Forelimb muscle (tissue), 1 donor: ENCODE measurements at regions not wholly inside any gene's neighbourhood (a gene's known extent, or its start where the extent isn't known, plus 50 kb on each side); places are given as distances from the start of the nearest gene placed in this dataset.

Source experiments
- DNase-seq: peaks from one replicate; pipeline ENCODE4 v3.0.0-alpha.2; 2013; ENCODE audit warnings: low read depth

GRCh38 chr2:207289295-207290018 is 123.7 kb upstream of the KLF7 start:
- no peak for DNase-seq

- DNase-seq: no peak
Measured at GRCh38 chr2:207290833-207291624, 125.3 kb upstream of the KLF7 start.

- DNase-seq: no peak
Measured at GRCh38 chr2:207291625-207292252, 126.0 kb upstream of the KLF7 start.

- no peak for DNase-seq
Measured at GRCh38 chr2:207296265-207296948, 130.7 kb upstream of the KLF7 start.

GRCh38 chr2:207300817-207301216 is 135.1 kb upstream of the KLF7 start:
- no peak for DNase-seq

GRCh38 chr2:207304761-207305160 is 139.0 kb upstream of the KLF7 start:
- DNase-seq: no peak

GRCh38 chr2:207308519-207309224 is 142.9 kb upstream of the KLF7 start:
- no peak for DNase-seq

- DNase-seq: no peak
Measured at GRCh38 chr2:207311316-207312005, 145.7 kb upstream of the KLF7 start.

- no peak for DNase-seq
Measured at GRCh38 chr2:207312006-207312356, 146.2 kb upstream of the KLF7 start.

GRCh38 chr2:207313947-207314346 is 148.2 kb upstream of the KLF7 start:
- no peak for DNase-seq

- no peak for DNase-seq
Measured at GRCh38 chr2:207315131-207315530, 149.4 kb upstream of the KLF7 start.

- no peak for DNase-seq
Measured at GRCh38 chr2:207316484-207316883, 150.7 kb upstream of the KLF7 start.

- no peak for DNase-seq
Measured at GRCh38 chr2:207316906-207317305, 151.2 kb upstream of the KLF7 start.

GRCh38 chr2:207317378-207317984 is 151.7 kb upstream of the KLF7 start:
- no peak for DNase-seq

- DNase-seq: no peak
Measured at GRCh38 chr2:207318181-207318628, 152.5 kb upstream of the KLF7 start.

GRCh38 chr2:207319316-207319715 is 153.6 kb upstream of the KLF7 start:
- DNase-seq: no peak

GRCh38 chr2:207320381-207321159 is 154.8 kb upstream of the KLF7 start:
- no peak for DNase-seq

GRCh38 chr2:207321514-207321913 is 155.8 kb upstream of the KLF7 start:
- no peak for DNase-seq

GRCh38 chr2:207324001-207324400 is 158.3 kb upstream of the KLF7 start:
- no peak for DNase-seq

- DNase-seq: no peak
Measured at GRCh38 chr2:207327513-207327912, 161.8 kb upstream of the KLF7 start.
